ENCODE measurements at regions not wholly inside any gene's neighbourhood (a gene's known extent, or its start where the extent isn't known, plus 50 kb on each side); places are given as distances from the start of the nearest gene placed in this dataset.

DNA sequence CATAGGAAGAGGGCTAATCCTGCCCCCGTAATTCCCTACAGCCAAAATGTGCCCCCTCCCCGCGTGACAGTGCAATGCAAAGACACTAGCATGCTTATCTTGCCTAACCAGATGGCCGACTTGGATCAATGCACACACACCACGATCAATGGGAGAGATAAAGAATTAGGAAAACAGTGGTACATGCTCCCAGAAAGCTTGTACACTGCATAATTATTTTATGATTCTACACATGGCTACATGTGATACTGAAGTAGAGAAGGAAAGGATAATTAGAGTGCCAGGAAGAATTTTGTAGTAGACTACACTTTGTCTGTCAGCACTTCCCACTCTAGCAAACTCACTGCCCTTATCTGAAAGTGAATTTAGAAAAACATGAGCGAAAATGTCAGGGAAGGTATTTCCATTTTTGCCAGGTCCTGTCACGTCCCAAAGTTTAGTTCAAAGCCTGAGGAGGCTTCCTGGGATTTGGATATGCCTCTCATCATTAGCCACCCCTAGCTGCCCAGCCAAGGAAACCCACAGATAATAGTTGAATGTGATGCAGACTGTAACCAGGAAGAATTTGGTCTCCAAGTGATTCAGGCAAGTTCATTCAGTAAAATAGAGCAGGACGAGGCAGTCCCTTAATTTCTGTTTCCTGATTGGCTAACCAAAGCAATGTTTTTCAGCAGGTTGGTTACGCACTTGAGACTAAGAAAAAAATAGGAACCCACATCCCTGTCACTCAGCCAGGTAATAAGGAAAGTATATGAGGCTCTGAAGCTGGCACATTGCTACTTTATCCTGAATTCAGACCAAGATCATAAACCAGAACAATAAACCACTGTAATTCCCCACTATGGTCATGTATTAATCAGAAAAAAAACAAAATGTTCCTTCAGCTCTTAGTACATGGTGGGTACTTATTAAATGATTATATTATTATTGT, 199.6 kb upstream of the OTX2 start:
- H3K4me2 ChIP-seq, result no peak overlapping the region
- H3K27ac Mint-ChIP-seq, result no peak overlapping the region
- no peak overlapping the region for H2AFZ ChIP-seq (replicated peaks)
- H3K4me3 ChIP-seq, result no peak overlapping the region
- DNase-seq (ENCODE audit: low spot score), result no peak
- H3K36me3 ChIP-seq, result peaks cover 15% of the 10 kb centered on the region
- peaks cover 28% of the 10 kb centered on the region for H3F3A ChIP-seq (ENCODE audit: low read depth)
- peaks cover 3% of the 10 kb centered on the region for H3K27me3 Mint-ChIP-seq (ENCODE audit: insufficient read depth, low read depth)
- H3K9me3 ChIP-seq (ENCODE audit: low read depth), result peaks cover 26% of the 10 kb centered on the region
- no peak overlapping the region for H3K4me3 Mint-ChIP-seq
- H3K79me2 ChIP-seq (ENCODE audit: low read depth), result no peaks in the 10 kb centered on the region
- TF ChIP-seq EZH2 (IDR thresholded peaks at IDR 0.05), result no peak
- no peak for TF ChIP-seq EZH2phosphoT487 (IDR thresholded peaks at IDR 0.05)
- TF ChIP-seq, protein P1, sequence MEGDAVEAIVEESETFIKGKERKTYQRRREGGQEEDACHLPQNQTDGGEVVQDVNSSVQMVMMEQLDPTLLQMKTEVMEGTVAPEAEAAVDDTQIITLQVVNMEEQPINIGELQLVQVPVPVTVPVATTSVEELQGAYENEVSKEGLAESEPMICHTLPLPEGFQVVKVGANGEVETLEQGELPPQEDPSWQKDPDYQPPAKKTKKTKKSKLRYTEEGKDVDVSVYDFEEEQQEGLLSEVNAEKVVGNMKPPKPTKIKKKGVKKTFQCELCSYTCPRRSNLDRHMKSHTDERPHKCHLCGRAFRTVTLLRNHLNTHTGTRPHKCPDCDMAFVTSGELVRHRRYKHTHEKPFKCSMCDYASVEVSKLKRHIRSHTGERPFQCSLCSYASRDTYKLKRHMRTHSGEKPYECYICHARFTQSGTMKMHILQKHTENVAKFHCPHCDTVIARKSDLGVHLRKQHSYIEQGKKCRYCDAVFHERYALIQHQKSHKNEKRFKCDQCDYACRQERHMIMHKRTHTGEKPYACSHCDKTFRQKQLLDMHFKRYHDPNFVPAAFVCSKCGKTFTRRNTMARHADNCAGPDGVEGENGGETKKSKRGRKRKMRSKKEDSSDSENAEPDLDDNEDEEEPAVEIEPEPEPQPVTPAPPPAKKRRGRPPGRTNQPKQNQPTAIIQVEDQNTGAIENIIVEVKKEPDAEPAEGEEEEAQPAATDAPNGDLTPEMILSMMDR (IDR thresholded peaks at IDR 0.05), result no peak
- no peak overlapping the region for H3K9ac ChIP-seq
- H3K27me3 ChIP-seq, result no peaks in the 10 kb centered on the region
- peaks cover 34% of the 10 kb centered on the region for H3K4me1 ChIP-seq
- no peak overlapping the region for H3K27ac ChIP-seq
- no peaks in the 10 kb centered on the region for H3K36me3 Mint-ChIP-seq
- no peaks in the 10 kb centered on the region for H4K20me1 ChIP-seq (ENCODE audit: low read depth)
- H3K9me3 Mint-ChIP-seq, result peaks cover 12% of the 10 kb centered on the region
- H3K4me1 Mint-ChIP-seq, result peaks cover 38% of the 10 kb centered on the region

DNA sequence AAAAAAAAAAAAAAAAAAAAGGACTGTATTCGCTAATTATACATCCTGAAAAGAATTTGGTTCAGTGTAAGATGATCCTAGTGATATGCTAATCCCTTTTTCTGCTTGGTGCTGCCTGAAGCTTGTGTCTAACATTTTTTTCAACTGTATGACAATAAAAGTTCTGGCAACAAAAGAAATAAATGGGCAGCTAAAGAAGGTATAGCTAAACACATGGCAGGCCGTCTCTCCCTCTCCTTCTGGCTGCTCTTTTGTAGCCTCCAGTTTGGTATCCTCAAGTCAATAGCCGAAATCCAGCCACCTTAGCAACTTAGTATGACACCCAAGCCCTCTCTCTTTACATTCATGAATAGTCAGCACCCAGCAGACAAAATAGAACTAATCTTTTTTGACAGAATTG, 198.3 kb upstream of the OTX2 start:
- H3K4me3 ChIP-seq, result no peak overlapping the region
- H3K79me2 ChIP-seq (ENCODE audit: low read depth), result no peaks in the 10 kb centered on the region
- H3K27ac ChIP-seq, result no peak overlapping the region
- peaks cover 17% of the 10 kb centered on the region for H3K9me3 ChIP-seq (ENCODE audit: low read depth)
- DNase-seq (ENCODE audit: low spot score), result peak; percentile 46
- no peaks in the 10 kb centered on the region for H3K27me3 ChIP-seq
- H3K4me3 Mint-ChIP-seq, result no peak overlapping the region
- TF ChIP-seq, protein P1 (IDR thresholded peaks at IDR 0.05), result no peak
- TF ChIP-seq EZH2phosphoT487 (IDR thresholded peaks at IDR 0.05) (peak; percentile 54), EZH2 (IDR thresholded peaks at IDR 0.05) (no peak)
- H3K4me2 ChIP-seq, result peak overlapping the region; percentile 25
- H3K9me3 Mint-ChIP-seq, result peaks cover 10% of the 10 kb centered on the region
- H3K36me3 ChIP-seq, result peaks cover 15% of the 10 kb centered on the region
- peak overlapping the region; percentile 73 for H3K27ac Mint-ChIP-seq
- peaks cover 38% of the 10 kb centered on the region for H3K4me1 Mint-ChIP-seq
- peaks cover 2% of the 10 kb centered on the region for H3K27me3 Mint-ChIP-seq (ENCODE audit: insufficient read depth, low read depth)
- no peaks in the 10 kb centered on the region for H4K20me1 ChIP-seq (ENCODE audit: low read depth)
- no peaks in the 10 kb centered on the region for H3K36me3 Mint-ChIP-seq
- H2AFZ ChIP-seq (replicated peaks), result no peak overlapping the region
- H3K9ac ChIP-seq, result no peak overlapping the region
- peaks cover 28% of the 10 kb centered on the region for H3F3A ChIP-seq (ENCODE audit: low read depth)
- peaks cover 38% of the 10 kb centered on the region for H3K4me1 ChIP-seq

GRCh38 chr14:56998728-56999127, 188.4 kb upstream of the OTX2 start:
- Mint-ChIP-seq H3K4me3 (no peak overlapping the region), H3K4me1 (peaks cover 22% of the 10 kb centered on the region), H3K27ac (no peak overlapping the region), H3K9me3 (peaks cover 2% of the 10 kb centered on the region), H3K36me3 (no peaks in the 10 kb centered on the region), H3K27me3 (ENCODE audit: insufficient read depth, low read depth) (no peaks in the 10 kb centered on the region)
- H3K9me3 ChIP-seq (ENCODE audit: low read depth), result no peaks in the 10 kb centered on the region
- no peak for TF ChIP-seq EZH2 (IDR thresholded peaks at IDR 0.05)
- H3K27ac ChIP-seq, result peak overlapping the region; percentile 43
- H2AFZ ChIP-seq (replicated peaks), result no peak overlapping the region
- H3K27me3 ChIP-seq, result no peaks in the 10 kb centered on the region
- no peaks in the 10 kb centered on the region for H3K79me2 ChIP-seq (ENCODE audit: low read depth)
- peaks cover 27% of the 10 kb centered on the region for H3F3A ChIP-seq (ENCODE audit: low read depth)
- H3K9ac ChIP-seq, result no peak overlapping the region
- H3K4me1 ChIP-seq, result peaks cover 43% of the 10 kb centered on the region
- no peaks in the 10 kb centered on the region for H4K20me1 ChIP-seq (ENCODE audit: low read depth)
- peak overlapping the region; percentile 54 for H3K4me2 ChIP-seq
- H3K36me3 ChIP-seq, result no peaks in the 10 kb centered on the region
- DNase-seq (ENCODE audit: low spot score), result peak; percentile 68
- H3K4me3 ChIP-seq, result peak overlapping the region; percentile 6

Data from neural progenitor cell (in vitro differentiated cells).